Sigmoid colon (tissue), 4 donors: ENCODE measurements at regions not wholly inside any gene's neighbourhood (a gene's known extent, or its start where the extent isn't known, plus 50 kb on each side); places are given as distances from the start of the nearest gene placed in this dataset.
"Not testable (repeated sequence)": the region's sequence is repeated elsewhere in the genome, so short reads cannot be mapped to it uniquely, and the experiment has no call there.

Source experiments
- POLR2A ChIP-seq, 2 donors: fragments of 450-650 bp; IDR thresholded peaks; one replicate each; pipeline ENCODE4 v1.6.1; 2016; ENCODE audit warnings: antibody characterized with exemption in 2 of 2, mild to moderate bottlenecking in 2 of 2, moderate library complexity in 2 of 2
- POLR2AphosphoS5 ChIP-seq, 4 donors: sonication (generic); formaldehyde crosslinking; IDR thresholded peaks; one replicate each; pipeline ENCODE4 v1.6.1; 2017; ENCODE audit warnings: antibody characterized with exemption in 4 of 4

- not testable (repeated sequence) for TF ChIP-seq POLR2A, POLR2AphosphoS5 (IDR thresholded peaks at IDR 0.05)
Observed at GRCh38 chr16:34063498-34064157, 604.2 kb downstream of the TP53TG3F start.
